ENCODE measurements at regions not wholly inside any gene's neighbourhood (a gene's known extent, or its start where the extent isn't known, plus 50 kb on each side); places are given as distances from the start of the nearest gene placed in this dataset.

- Histone ChIP-seq H3K27me3 (no peaks in the 10 kb centered on the region), H3K4me1 (peaks cover 0 to 16% (median 10%) of the 10 kb centered on the region in 3 donors), H3K36me3 (no peaks in the 10 kb centered on the region), H3K27ac (peak overlapping the region in 3 of 4 donors; percentile 61 to 74 (median 63)), H3K4me3 (no peak overlapping the region), H3K9me3 (no peaks in the 10 kb centered on the region)
- ATAC-seq, result peak in 1 of 4 donors; percentile 27
- DNase-seq, result no peak
- FAIRE-seq, result no peak
- no peak for TF ChIP-seq CTCF (IDR thresholded peaks at IDR 0.05)
- intact Hi-C loops (cut with DNase I), result no loop called here
Measured at GRCh38 chr4:119873132-119873531, 193.5 kb downstream of the MAD2L1 start.

GRCh38 chr4:119872371-119873016, 194.2 kb downstream of the MAD2L1 start:
- peaks cover 0 to 16% (median 10%) of the 10 kb centered on the region in 3 donors for H3K4me1 ChIP-seq
- H3K4me3 ChIP-seq, result no peak overlapping the region
- no peak for DNase-seq
- H3K27ac ChIP-seq, result peak overlapping the region in 3 of 4 donors; percentile 61 to 74 (median 63)
- H3K36me3 ChIP-seq, result no peaks in the 10 kb centered on the region
- WGBS, 2 donors, result 14 to 21% methylated on average over 2 of the region's 2 CpGs
- intact Hi-C loops (cut with DNase I), result no loop called here
- H3K27me3 ChIP-seq, result no peaks in the 10 kb centered on the region
- peak; percentile 69 to 79 (median 74) for ATAC-seq
- no peak for TF ChIP-seq CTCF (IDR thresholded peaks at IDR 0.05)
- H3K9me3 ChIP-seq, result no peaks in the 10 kb centered on the region
- no peak for FAIRE-seq

GRCh38 chr4:119870856-119871255, 195.8 kb downstream of the MAD2L1 start:
- ATAC-seq, result peak in 1 of 4 donors; percentile 21
- no peak overlapping the region for H3K4me3 ChIP-seq
- H3K27ac ChIP-seq, result peak overlapping the region in 2 of 4 donors; percentile 34 to 50
- FAIRE-seq, result peak; percentile 75
- TF ChIP-seq CTCF (IDR thresholded peaks at IDR 0.05), result no peak
- 53 to 67% methylated on average over 1 of the region's 1 CpG for WGBS, 2 donors
- no peaks in the 10 kb centered on the region for H3K36me3 ChIP-seq
- intact Hi-C loops (cut with DNase I), result no loop called here
- peaks cover 0 to 16% (median 13%) of the 10 kb centered on the region in 3 donors for H3K4me1 ChIP-seq
- no peak for DNase-seq
- no peaks in the 10 kb centered on the region for H3K9me3 ChIP-seq
- H3K27me3 ChIP-seq, result no peaks in the 10 kb centered on the region

GRCh38 chr4:119865789-119866188, 200.9 kb downstream of the MAD2L1 start:
- Histone ChIP-seq H3K4me1 (peaks cover 0 to 9% (median 0%) of the 10 kb centered on the region in 3 donors), H3K4me3 (no peak overlapping the region), H3K9me3 (no peaks in the 10 kb centered on the region), H3K27me3 (no peaks in the 10 kb centered on the region), H3K27ac (no peak overlapping the region), H3K36me3 (no peaks in the 10 kb centered on the region)
- no peak for DNase-seq
- intact Hi-C loops (cut with DNase I), result no loop called here
- TF ChIP-seq CTCF (IDR thresholded peaks at IDR 0.05), result no peak
- ATAC-seq, result no peak
- FAIRE-seq, result peak; percentile 86

- H3K4me1 ChIP-seq, result peaks cover 0 to 9% (median 0%) of the 10 kb centered on the region in 3 donors
- ATAC-seq (no peak), FAIRE-seq (no peak), DNase-seq (no peak)
- no peak for TF ChIP-seq CTCF (IDR thresholded peaks at IDR 0.05)
- no peaks in the 10 kb centered on the region for H3K9me3 ChIP-seq
- no peak overlapping the region for H3K27ac ChIP-seq
- H3K36me3 ChIP-seq, result no peaks in the 10 kb centered on the region
- H3K4me3 ChIP-seq, result no peak overlapping the region
- H3K27me3 ChIP-seq, result no peaks in the 10 kb centered on the region
- intact Hi-C loops (cut with DNase I), result no loop called here
Measured at GRCh38 chr4:119865389-119865788, 201.3 kb downstream of the MAD2L1 start.
